H1 (cell line): ENCODE measurements at regions not wholly inside any gene's neighbourhood (a gene's known extent, or its start where the extent isn't known, plus 50 kb on each side); places are given as distances from the start of the nearest gene placed in this dataset.

Experiments
- CTCF ChIA-PET: fragments of 300-600 bp; sonication (Branson Sonifier 250); formaldehyde crosslinking; loops from one replicate; lab custom pipeline; 2021; ENCODE audit not compliant: partially characterized antibody; lab: Charles Lee
- POLR2A ChIA-PET: fragments of 300-600 bp; sonication (Branson Sonifier 250); formaldehyde crosslinking; loops from one replicate; lab custom pipeline; 2021; ENCODE audit warnings: inconsistent platforms; ENCODE audit not compliant: partially characterized antibody; lab: Charles Lee
- DNase-seq, 2 experiments: peaks; one replicate each; pipeline versions ENCODE4 v3.0.0 to v3.0.0-alpha.2; 2010 to 2022; ENCODE audit warnings: low spot score in 2 of 2, low read depth in 1 of 2, mixed read lengths in 1 of 2
- FAIRE-seq: peaks from 2 replicates; lab custom pipeline; 2011; peaks lifted over from hg19 to GRCh38; lab: Jason Lieb, UNC
- H2AFZ ChIP-seq: 2 replicates; pipeline ENCODE4 v1.8.1; 2012; ENCODE audit warnings: low read length, inconsistent platforms
- H2AK5ac ChIP-seq: 2 replicates; pipeline ENCODE4 v1.6.1; 2013; ENCODE audit warnings: low read depth, low read length
- H2BK120ac ChIP-seq: replicated peaks from 2 replicates; pipeline ENCODE3; 2013; ENCODE audit warnings: low read depth, low read length, inconsistent platforms
- H2BK12ac ChIP-seq: 2 replicates; pipeline ENCODE4 v1.6.1; 2013; ENCODE audit warnings: low read depth, low read length
- H2BK15ac ChIP-seq: 2 replicates; pipeline ENCODE4 v1.6.1; 2013; ENCODE audit warnings: low read length
- H2BK20ac ChIP-seq: 2 replicates; pipeline ENCODE4 v1.6.1; 2013; ENCODE audit warnings: low read length
- H2BK5ac ChIP-seq: 2 replicates; pipeline ENCODE4 v1.6.1; 2013; ENCODE audit warnings: low read depth, low read length
- H3K14ac ChIP-seq: 2 replicates; pipeline ENCODE4 v1.6.1; 2013; ENCODE audit warnings: inconsistent platforms; ENCODE audit not compliant: insufficient read length
- H3K18ac ChIP-seq: 2 replicates; pipeline ENCODE4 v1.6.1; 2013; ENCODE audit warnings: low read length; ENCODE audit errors: extremely low read depth
- H3K23ac ChIP-seq: 2 replicates; pipeline ENCODE4 v1.6.1; 2013; ENCODE audit warnings: inconsistent platforms; ENCODE audit not compliant: insufficient read length
- H3K23me2 ChIP-seq: 2 replicates; pipeline ENCODE4 v1.6.1; 2013; ENCODE audit warnings: low read depth, low read length
- H3K27ac ChIP-seq: 2 replicates; pipeline ENCODE4 v1.6.1; 2011; ENCODE audit warnings: low read depth, low read length, inconsistent platforms
- H3K27me3 ChIP-seq, 4 experiments: replicated peaks in 1 of 4; 1 replicate in 1 of 4; 2 replicates in 3 of 4; pipeline versions ENCODE4 v1.6.1 to v1.8.1; 2011 to 2013; ENCODE audit warnings: low read length in 3 of 4, mild to moderate bottlenecking in 3 of 4, inconsistent platforms in 2 of 4, mixed read lengths in 2 of 4, moderate library complexity in 1 of 4; ENCODE audit not compliant: control insufficient read depth in 3 of 4, insufficient read depth in 3 of 4; ENCODE audit errors: extremely low read depth in 1 of 4
- H3K36me3 ChIP-seq, 4 experiments: 2 replicates each; pipeline versions ENCODE4 v1.6.1 to v1.8.1; 2011 to 2013; ENCODE audit warnings: mild to moderate bottlenecking in 4 of 4, low read length in 3 of 4, moderate library complexity in 2 of 4, control low read depth in 1 of 4, inconsistent platforms in 1 of 4; ENCODE audit not compliant: insufficient read depth in 4 of 4, control insufficient read depth in 2 of 4
- H3K4ac ChIP-seq: replicated peaks from 2 replicates; pipeline ENCODE3; 2013; ENCODE audit warnings: low read length, low read depth, mixed read lengths, inconsistent platforms; ENCODE audit not compliant: insufficient read length
- H3K4me1 ChIP-seq, 4 experiments: replicated peaks in 1 of 4; 1 replicate in 1 of 4; 2 replicates in 3 of 4; pipeline versions ENCODE4 v1.6.1 to v1.8.1; 2011 to 2013; ENCODE audit warnings: low read length in 3 of 4, inconsistent platforms in 2 of 4, mixed read lengths in 1 of 4; ENCODE audit not compliant: insufficient read depth in 4 of 4, control insufficient read depth in 3 of 4
- H3K4me2 ChIP-seq, 2 experiments: 2 replicates each; pipeline versions ENCODE4 v1.6.1 to v1.8.1; 2011 to 2013; ENCODE audit warnings: low read depth in 2 of 2, low read length in 2 of 2, control low read depth in 1 of 2, inconsistent platforms in 1 of 2, mild to moderate bottlenecking in 1 of 2; ENCODE audit not compliant: insufficient read depth in 1 of 2
- H3K4me3 ChIP-seq, 4 experiments: fragments of 200-600, 300-600 bp in 1 of 4; sonication (generic), shearing (Covaris generic), sonication (Bioruptor Twin) in 1 of 4; 2 replicates each; pipeline versions ENCODE4 v1.5.1 to v1.8.1; 2011 to 2016; ENCODE audit warnings: low read length in 4 of 4, low read depth in 3 of 4, control low read depth in 2 of 4, inconsistent platforms in 2 of 4, mild to moderate bottlenecking in 2 of 4, mixed read lengths in 1 of 4, moderate library complexity in 1 of 4; ENCODE audit not compliant: insufficient read depth in 2 of 4; ENCODE audit errors: extremely low read depth in 1 of 4
- H3K56ac ChIP-seq: replicated peaks from 2 replicates; pipeline ENCODE3; 2013; ENCODE audit warnings: low read depth, mild to moderate bottlenecking, mixed read lengths, low read length, inconsistent platforms; ENCODE audit not compliant: insufficient read length
- H3K79me1 ChIP-seq: 2 replicates; pipeline ENCODE4 v1.6.1; 2013; ENCODE audit warnings: low read depth, low read length, control low read depth
- H3K79me2 ChIP-seq, 2 experiments: 2 replicates each; pipeline versions ENCODE4 v1.6.1 to v1.8.1; 2012 to 2013; ENCODE audit warnings: low read length in 2 of 2, mild to moderate bottlenecking in 2 of 2, inconsistent platforms in 1 of 2; ENCODE audit not compliant: insufficient read depth in 2 of 2, control insufficient read depth in 1 of 2
- H3K9ac ChIP-seq, 4 experiments: replicated peaks in 1 of 4; 1 replicate in 1 of 4; 2 replicates in 3 of 4; pipeline versions ENCODE4 v1.6.1 to v1.8.1; 2011 to 2013; ENCODE audit warnings: low read depth in 3 of 4, low read length in 3 of 4, control low read depth in 2 of 4, mild to moderate bottlenecking in 2 of 4, moderate library complexity in 2 of 4, inconsistent platforms in 1 of 4; ENCODE audit errors: extremely low read depth in 1 of 4
- H3K9me3 ChIP-seq, 2 experiments: 2 replicates each; pipeline versions ENCODE4 v1.6.1 to v1.8.1; 2012 to 2013; ENCODE audit warnings: mild to moderate bottlenecking in 2 of 2, moderate library complexity in 2 of 2, control low read depth in 1 of 2, inconsistent platforms in 1 of 2, low read depth in 1 of 2, low read length in 1 of 2, mixed read lengths in 1 of 2; ENCODE audit not compliant: insufficient read depth in 2 of 2
- H4K20me1 ChIP-seq, 2 experiments: replicated peaks in 1 of 2; 2 replicates each; pipeline versions ENCODE3 to v1.8.1; 2011 to 2013; ENCODE audit warnings: inconsistent platforms in 2 of 2, low read length in 2 of 2, mild to moderate bottlenecking in 1 of 2; ENCODE audit not compliant: insufficient read depth in 2 of 2, control insufficient read depth in 1 of 2
- H4K5ac ChIP-seq: 2 replicates; pipeline ENCODE4 v1.6.1; 2013; ENCODE audit warnings: low read length, low read depth, mixed read lengths, inconsistent platforms; ENCODE audit not compliant: insufficient read length
- H4K8ac ChIP-seq: 2 replicates; pipeline ENCODE4 v1.8.0; 2013; ENCODE audit warnings: mild to moderate bottlenecking, moderate library complexity, low read length, inconsistent platforms; ENCODE audit not compliant: insufficient read depth; ENCODE audit errors: extremely low read depth
- H4K91ac ChIP-seq: replicated peaks from 2 replicates; pipeline ENCODE3; 2013; ENCODE audit warnings: low read length, mixed read lengths, inconsistent platforms; ENCODE audit not compliant: insufficient read length
- BCL11A ChIP-seq, 2 experiments: IDR thresholded peaks; one replicate each; pipeline ENCODE4 v1.6.1; 2011; ENCODE audit warnings: low read depth in 2 of 2, low read length in 2 of 2, mild to moderate bottlenecking in 2 of 2
- CHD1 ChIP-seq: IDR thresholded peaks from 2 replicates; pipeline ENCODE4 v1.6.1; 2012; ENCODE audit warnings: low read depth, low read length, improper control_type of control experiment
- CTCF ChIP-seq, 3 experiments: IDR thresholded peaks; 1 replicate in 2 of 3; 2 replicates in 1 of 3; pipeline versions ENCODE4 v1.5.1 to v1.6.1; 2011; ENCODE audit warnings: low read length in 3 of 3, mild to moderate bottlenecking in 3 of 3, inconsistent platforms in 2 of 3, low read depth in 1 of 3, moderate library complexity in 1 of 3; ENCODE audit not compliant: insufficient read depth in 1 of 3; ENCODE audit errors: control extremely low read depth in 1 of 3
- FOSL1 ChIP-seq: IDR thresholded peaks from 2 replicates; pipeline ENCODE4 v1.6.1; 2011; ENCODE audit warnings: mild to moderate bottlenecking, low read depth, low read length, moderate library complexity; ENCODE audit not compliant: insufficient read depth
- KDM5A ChIP-seq: fragments of 200-600 bp; IDR thresholded peaks from 2 replicates; pipeline ENCODE4 v1.7.1; 2012; ENCODE audit warnings: mild to moderate bottlenecking, low read length, inconsistent platforms, mixed read lengths
- NRF1 ChIP-seq: IDR thresholded peaks from 2 replicates; pipeline ENCODE4 v1.6.1; 2011; ENCODE audit warnings: mild to moderate bottlenecking, low read depth, low read length, improper control_type of control experiment
- RAD21 ChIP-seq, 2 experiments: IDR thresholded peaks in 1 of 2; conservative IDR thresholded peaks in 1 of 2; 2 replicates each; pipeline ENCODE4 v1.6.1; 2011; ENCODE audit warnings: low read depth in 2 of 2, low read length in 2 of 2, improper control_type of control experiment in 1 of 2, inconsistent platforms in 1 of 2, mild to moderate bottlenecking in 1 of 2, moderate library complexity in 1 of 2
- SIRT6 ChIP-seq: IDR thresholded peaks from one replicate; pipeline ENCODE4 v1.7.1; 2012; ENCODE audit warnings: low read length, inconsistent platforms

GRCh38 chr3:34972481-34972880 lies 666.8 kb upstream of the ARPP21 start:
- POLR2A ChIA-PET: no interaction called here
- Histone ChIP-seq H4K8ac (no peak overlapping the region), H3K79me2 (no peaks in the 10 kb centered on the region), H3K9ac (no peak overlapping the region), H3K18ac (no peak overlapping the region), H2BK120ac (no peak overlapping the region), H4K20me1 (no peaks in the 10 kb centered on the region), H3K4me1 (no peaks in the 10 kb centered on the region), H3K23ac (no peak overlapping the region), H3K23me2 (no peaks in the 10 kb centered on the region), H3K14ac (no peak overlapping the region)
- CTCF ChIA-PET: interaction anchor here (1.4 kb wide), 1 partner anchor 8 kb away, joined by 3 read pairs; no protein-coding TSS in a partner anchor
- TF ChIP-seq FOSL1: no peak
- TF ChIP-seq CHD1: no peak
- TF ChIP-seq BCL11A (IDR thresholded peaks at IDR 0.05; ENCODE audit: low read depth in 2 of 2, low read length in 2 of 2): no peak
- TF ChIP-seq CTCF (IDR thresholded peaks at IDR 0.05; ENCODE audit: control extremely low read depth in 1 of 3, insufficient read depth in 1 of 3, low read depth in 1 of 3, low read length in 3 of 3): no peak
- TF ChIP-seq NRF1: no peak
- no peak for TF ChIP-seq KDM5A
- no peak for TF ChIP-seq RAD21 (IDR thresholded peaks at IDR 0.05 in 1 of 2, conservative IDR thresholded peaks at IDR 0.05 in 1 of 2; ENCODE audit: low read depth in 2 of 2, low read length in 2 of 2)
- no peak for TF ChIP-seq SIRT6
- TF ChIP-seq, all 59 proteins: peak for 0
- H3K27ac ChIP-seq: no peak overlapping the region
- H3K56ac ChIP-seq: no peak overlapping the region
- no peaks in the 10 kb centered on the region for H3K9me3 ChIP-seq
- no peak overlapping the region for H2BK5ac ChIP-seq
- H3K27me3 ChIP-seq: no peaks in the 10 kb centered on the region
- DNase-seq: no peak
- no peaks in the 10 kb centered on the region for H3K79me1 ChIP-seq
- H2BK12ac ChIP-seq: no peak overlapping the region
- no peak overlapping the region for H4K5ac ChIP-seq
- H4K91ac ChIP-seq: no peak overlapping the region
- FAIRE-seq: no peak
- H2AFZ ChIP-seq: no peak overlapping the region
- no peaks in the 10 kb centered on the region for H3K36me3 ChIP-seq
- no peak overlapping the region for H2BK20ac ChIP-seq
- H3K4me3 ChIP-seq: no peak overlapping the region
- H2BK15ac ChIP-seq: no peak overlapping the region
- no peak overlapping the region for H3K4ac ChIP-seq
- no peak overlapping the region for H2AK5ac ChIP-seq
- no peak overlapping the region for H3K4me2 ChIP-seq
